GM19455 (cell line): ENCODE measurements at regions not wholly inside any gene's neighbourhood (a gene's known extent, or its start where the extent isn't known, plus 50 kb on each side); places are given as distances from the start of the nearest gene placed in this dataset.

Experiments used
- ATAC-seq: cut with Tn5 transposase; IDR thresholded peaks from one replicate; pipeline ENCODE4 v1.9.1; 2021; ENCODE audit not compliant: unreplicated experiment

DNA sequence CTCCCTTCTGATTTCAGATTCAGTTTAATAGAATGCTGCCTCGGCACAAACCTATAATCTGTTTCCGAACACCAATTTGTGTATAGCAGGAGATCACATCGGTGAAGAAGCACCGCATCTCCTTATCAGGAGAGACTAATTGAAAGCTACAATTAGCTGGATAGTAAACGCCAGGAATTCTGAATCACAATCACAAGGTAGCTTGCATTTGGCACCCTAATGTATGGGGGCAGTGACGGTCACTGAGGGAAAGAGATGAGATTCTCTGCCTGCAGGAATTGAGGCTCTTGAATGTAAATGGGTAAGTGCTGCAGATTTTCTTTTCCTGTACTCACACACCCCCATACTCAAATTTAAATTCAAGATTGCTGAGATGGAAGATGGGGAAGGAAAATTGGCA is 373.6 kb upstream of the ZNF608 start:
- no peak for ATAC-seq

DNA sequence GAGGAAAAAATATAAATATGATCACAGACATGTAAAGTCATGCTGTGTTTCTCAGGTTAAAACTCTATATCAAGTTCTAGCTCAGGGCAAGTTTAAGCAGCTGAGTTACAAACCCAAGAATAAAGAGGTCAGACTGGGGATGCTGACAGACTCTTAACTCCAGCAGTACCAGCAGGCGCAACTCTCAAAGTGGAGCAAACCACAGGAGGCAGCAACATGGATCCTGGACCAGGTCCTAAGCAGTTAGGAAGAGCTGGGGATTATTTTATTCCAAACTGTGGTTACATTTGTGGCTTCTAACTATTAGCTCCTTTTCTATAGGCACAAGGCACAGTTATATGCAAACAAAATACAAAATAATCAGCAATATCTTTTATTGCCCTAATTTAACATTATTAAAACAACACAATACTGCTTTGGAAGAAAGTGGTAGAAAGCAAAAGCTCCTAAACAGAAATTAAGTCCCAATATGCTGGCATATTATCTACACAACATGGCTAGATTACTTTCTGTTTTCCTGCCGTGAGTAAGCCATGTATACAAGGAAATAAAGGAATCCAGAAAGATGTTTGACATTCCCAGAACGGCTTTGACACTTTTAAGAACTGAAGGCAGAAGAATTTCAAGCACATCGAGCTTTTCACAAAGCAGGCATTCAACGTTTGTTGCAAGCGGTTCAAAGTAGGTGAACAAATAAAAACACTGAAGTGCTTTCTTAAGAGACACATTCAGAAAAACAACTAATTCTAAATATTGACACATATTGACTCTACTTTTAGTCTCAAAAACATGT is 378.8 kb upstream of the ZNF608 start:
- no peak for ATAC-seq

DNA sequence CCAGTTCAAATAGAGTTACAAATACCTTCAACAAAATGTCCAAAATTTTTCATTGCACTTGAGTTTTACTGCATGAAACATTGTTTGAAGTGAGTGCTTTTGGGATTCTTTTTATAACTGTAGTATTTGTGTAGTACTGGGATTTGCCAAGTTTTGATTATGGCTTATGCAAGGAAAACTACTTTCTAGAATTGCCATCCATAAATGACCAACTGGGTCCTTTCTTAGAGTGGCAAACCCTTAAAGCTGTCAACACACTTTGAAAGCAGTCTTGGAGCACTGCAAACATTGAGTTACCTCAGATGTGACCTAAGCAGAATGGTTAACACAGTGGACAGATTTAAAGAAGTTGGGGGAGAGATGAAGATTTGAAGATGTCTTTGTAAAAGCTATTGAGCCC is 379.6 kb upstream of the ZNF608 start:
- no peak for ATAC-seq

DNA sequence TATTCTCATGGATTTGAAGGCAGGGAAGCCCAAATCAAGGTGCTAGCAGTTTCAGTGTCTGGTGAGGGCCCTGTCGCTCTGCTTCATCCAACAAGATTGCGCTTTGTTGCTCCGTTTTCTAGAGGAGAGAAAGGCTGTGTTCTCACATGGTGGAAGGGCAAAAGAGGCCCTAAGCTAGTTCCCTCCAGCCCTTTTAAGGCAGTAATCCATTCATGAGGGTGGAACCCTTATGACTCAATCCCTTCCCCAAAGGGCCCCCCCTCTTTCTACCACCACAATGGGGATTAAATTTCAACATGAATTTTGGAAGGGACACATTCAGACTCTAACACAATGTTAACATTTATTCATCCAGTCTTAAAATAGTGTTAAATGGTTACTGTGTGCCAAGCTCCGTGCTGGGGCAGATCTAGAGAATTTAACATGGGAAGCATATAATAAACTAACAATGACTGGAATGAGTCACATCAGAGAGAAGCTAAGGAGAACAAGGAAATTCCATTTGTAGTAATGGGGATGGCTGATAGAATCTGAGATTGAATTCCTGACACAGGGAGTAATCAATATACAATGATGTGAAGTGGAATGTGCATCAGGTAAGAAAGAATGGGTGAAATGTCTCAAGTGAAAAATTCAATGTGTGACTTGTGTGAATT is 382.8 kb upstream of the ZNF608 start:
- ATAC-seq: no peak

DNA sequence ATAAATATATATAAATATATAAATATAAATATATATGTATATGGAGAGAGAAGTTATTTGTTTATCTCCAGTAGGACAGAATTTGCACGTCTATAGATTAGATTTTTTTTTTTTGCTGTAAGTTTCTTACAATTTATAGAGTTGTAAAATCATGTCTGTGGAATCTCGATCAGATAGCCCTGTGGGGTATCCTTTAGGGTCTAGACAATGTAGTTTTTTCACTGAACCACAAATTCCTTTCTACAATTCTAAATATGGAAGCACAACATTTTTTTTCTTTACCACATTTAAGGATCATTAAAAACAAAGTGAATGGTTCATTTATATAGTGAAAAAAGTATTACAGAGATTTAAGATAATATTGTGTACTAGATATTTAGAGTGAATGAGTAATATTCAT is 384.2 kb upstream of the ZNF608 start:
- no peak for ATAC-seq

DNA sequence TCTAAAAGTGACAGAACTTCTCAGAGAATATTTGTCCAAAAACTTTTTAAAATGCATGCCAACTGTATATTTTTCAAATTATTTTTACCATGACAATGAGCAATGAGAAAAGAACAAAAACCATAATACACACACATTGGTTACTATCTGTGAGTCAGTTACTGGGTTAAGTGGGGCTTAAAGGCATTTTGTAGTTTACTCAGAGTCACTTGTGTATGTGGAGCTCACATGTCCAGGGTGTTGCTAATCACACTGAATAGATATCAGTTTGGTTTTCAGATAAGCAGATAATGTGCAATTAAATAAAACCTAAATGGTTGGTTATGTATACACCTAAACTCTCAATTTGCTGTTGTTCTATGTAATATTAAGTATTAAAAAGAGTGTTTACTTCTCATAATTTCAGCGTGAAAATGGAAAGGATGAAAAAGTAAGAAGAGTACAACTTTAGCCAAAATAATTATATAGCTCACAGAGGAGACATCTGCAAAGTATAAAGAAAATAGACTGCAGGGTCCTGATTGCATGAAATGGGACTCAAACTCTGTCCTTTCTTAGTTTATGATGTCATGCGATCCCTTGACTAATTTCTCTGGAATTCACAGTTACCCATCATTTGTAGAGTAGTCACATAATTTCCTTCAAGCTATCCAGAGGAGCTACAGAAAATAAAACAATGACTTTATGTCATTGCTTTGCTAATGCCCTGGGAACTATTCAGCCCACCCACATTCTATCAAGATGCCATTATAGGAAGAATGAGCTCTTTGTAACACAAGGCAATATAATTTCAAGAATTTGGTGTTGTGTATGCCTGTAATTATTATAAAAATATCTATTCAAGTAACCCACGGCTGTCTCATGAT is 388.0 kb upstream of the ZNF608 start:
- no peak for ATAC-seq

DNA sequence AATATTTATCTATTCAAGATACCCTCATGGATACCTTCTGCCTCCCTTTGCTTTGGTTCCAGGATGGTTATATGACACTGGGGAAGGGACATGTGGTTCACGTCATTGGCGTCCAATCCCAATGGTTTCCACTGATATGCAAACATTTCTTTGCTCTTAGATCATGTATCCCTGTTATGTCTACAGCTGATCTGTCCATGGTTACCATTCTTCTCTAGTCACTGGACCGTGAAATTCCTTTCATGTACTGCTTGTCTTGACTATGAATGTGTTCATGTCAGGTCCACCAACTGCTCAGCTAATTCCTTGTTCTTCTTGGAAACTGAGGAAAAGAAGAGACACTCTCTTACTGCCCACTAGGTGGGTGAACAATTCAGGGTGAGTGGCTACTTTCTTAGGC is 391.1 kb upstream of the ZNF608 start:
- no peak for ATAC-seq

DNA sequence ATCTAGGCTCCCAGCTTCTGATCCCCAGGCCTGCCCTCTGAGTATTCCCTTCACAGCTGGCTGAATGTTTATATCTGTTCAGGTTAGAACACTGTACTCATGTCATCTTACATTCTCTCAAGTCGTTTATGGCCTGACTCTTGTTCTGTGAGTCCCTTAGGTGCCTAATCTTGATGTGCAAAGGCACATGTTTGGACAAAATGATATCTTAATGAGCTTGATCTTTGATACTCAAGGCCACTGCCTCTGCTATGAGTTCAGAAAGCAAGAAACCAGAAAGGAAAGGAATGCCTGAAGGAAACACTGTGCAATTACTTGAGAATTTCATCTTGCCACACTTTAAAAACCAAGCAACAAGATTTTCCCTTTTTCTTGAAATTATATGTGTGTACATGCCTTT is 391.8 kb upstream of the ZNF608 start:
- ATAC-seq: no peak

DNA sequence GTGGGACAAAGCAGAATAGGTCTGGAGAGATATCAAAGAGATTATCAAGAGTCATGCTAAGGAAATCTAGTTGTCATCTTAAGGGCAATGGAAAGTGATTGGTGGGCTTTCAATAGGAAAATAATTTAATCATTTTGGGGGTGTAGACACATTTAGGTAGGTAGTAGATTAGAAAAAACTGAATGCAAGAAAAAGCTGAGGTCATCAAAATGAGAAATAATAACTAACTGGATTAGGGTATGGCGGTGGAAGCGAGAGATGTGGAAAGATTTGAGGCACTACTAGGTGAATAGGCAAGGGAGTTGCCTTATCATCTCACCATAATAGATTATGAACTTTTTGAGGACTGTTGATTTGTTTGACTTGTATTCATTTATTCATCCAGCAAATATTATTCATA is 393.2 kb upstream of the ZNF608 start:
- ATAC-seq: no peak

DNA sequence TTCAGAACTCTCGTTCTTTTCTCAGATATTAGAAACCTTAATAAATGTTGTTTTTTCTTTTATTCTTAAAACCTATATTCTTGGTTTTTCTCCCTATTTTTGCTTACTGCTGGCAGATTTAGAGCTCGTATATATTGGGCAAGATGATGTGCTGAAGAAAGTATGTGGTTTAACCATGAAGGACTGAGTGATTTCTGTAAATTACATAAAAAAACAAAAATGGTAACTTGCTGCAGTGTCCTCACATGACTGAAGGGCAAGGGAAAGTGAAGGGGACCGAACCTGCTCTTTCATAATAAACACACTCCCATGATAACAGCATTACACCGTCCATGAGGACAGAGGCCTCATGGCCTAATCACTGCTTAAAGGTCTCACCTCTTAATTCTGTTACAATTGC is 393.8 kb upstream of the ZNF608 start:
- no peak for ATAC-seq

DNA sequence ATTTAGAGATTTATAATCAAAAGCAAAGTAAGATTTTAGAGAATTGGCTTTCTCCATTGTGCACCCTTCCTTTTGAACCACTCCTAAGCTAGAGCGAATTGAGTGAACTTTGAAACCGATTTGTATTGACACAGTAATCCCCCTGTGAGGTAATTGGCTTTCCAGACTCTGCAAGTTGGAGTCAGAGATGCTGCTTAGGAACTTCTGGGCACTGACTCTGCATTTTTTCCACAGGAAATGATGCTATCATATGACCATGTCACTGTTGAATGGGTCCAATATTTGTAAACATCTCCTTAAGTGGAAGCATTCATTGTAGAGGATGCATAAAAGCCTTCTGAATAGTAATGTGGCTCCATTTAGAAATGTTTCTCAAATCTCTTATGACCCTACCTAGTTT is 394.4 kb upstream of the ZNF608 start:
- ATAC-seq: no peak

DNA sequence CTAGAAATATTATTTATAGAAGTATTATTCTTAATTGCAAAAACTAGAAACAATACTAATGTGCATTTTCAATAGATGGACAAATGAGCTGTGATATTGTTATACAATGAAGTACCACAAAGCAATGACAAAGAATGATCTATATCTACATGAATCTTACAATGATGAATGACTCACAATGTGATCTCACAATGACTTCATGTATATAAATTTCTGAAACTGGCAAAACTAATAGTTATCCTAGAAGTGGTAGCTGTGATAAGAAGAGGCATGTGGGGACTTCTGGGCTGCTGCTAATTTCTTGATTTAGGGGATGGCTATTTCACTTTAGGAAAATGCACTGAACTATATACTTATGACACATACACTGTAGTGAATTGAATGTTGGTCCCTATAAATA is 396.0 kb upstream of the ZNF608 start:
- ATAC-seq: no peak

DNA sequence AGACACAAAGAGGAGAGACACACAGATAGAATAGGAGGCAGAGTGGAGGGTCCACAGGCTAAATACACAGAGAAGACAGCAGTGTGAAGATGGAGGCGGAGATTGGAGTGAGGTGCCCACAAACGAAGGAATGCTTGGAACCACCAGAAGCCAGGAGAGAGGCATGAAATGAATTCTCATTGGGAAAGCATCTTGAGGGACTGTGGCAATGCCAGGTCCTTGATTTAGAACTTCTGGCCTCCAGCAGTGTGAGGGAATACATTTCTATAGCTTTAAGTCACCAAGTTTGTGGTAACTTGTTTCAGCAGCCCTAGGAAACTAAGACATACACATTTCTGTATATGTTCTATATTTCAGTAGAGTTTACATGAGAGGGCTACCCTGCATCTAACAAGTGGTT is 396.6 kb upstream of the ZNF608 start:
- no peak for ATAC-seq

DNA sequence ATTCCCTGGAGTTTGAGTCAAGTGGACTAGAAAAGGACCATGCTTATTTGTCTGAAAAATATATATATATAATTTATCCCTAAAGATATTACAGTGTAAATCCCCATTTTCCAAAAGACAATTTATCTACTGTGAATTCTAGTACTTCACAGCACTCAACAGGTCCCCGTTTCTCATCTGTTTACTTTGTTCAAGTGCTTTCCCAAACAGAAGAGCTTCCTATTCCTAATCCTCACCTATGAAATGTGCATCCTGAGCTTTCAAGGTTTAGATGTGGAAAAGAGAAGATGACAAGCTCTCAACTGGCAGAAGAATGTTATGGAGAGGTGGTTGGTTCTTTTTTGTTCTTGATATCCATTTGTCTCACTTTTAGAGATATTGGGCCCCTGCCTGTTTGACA is 401.6 kb upstream of the ZNF608 start:
- no peak for ATAC-seq

DNA sequence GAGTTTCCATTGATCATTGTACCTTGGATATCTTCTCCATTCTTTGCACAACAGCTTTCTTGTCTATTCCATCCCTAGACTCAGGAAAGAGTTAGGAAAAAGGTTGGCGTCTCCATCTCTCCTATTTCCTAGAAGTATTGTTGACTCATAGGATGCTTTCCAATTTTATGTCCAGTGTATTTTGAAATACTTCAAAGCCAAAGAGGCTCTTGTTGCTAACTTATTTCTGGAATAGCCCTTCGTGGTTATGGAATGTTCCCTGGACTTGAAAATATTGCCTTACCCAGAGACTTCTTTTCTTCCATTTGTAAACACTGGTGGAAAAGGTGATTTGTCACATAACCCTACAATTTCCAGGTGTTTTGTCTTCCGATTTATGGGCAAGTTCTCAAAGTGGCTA is 402.3 kb upstream of the ZNF608 start:
- ATAC-seq: no peak

DNA sequence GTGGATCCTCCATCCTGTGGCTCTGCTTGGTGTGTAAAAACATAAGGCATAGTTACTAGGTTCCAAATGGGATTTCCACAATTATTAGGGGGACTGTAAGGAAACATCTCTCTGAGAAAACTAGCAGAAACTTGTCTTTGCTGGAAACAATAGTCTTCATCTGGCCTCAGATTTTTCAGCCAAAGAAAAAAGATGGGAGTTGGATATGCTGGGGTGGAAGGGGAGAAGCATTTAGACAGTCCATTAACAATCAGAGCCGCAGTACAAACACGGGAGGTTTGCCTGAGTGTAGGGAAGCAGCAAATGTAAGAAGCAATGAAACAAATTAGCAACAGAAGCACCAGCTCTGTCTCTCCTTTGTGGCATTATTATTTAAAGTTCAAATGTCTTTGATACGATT is 402.7 kb upstream of the ZNF608 start:
- no peak for ATAC-seq

DNA sequence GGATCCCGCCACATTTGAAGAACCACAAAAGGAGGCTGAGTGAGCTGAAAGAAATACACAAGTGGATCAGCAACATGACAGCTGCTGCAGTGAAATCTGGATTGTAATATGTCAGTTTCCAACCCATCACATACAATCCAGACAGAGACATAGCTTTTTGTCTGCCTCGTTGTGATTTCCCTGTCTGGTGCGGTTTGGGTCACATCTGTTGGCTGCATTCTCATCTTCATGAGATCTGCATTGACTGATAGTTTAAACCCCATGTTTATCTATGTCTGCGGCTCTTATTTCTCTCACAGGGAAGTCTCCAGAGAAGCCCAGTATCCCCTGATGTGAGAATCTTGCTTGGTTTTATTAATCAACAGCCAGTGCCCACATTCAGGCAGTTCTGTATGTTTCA is 403.1 kb upstream of the ZNF608 start:
- no peak for ATAC-seq

DNA sequence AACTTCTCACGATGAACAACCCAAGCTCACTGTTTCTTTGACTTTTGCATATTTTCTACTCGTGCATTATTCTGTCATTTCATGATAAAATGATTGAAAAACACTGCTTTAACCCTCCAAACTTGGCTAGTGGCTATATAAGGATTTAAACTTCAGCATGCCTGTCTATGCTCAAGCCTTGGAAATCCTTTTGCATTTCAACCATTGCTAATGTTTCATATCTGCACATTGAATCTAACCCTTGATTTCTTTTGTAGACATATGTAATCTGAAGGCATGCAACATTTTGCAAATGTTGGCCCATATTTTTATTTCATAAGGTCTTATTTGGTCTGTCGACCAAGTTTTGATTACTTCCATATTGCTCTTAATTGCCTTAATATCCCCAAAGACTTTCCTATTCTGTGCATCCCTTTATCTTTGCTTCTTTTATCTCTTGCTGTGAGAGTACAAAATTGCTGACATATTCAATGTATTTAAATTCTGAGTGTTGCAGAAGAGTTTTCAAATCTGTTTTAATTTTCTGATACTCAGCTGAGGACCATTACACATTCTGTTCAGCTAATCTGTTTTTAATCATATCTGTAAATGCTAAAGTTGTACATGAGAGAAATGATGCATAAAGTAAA is 403.7 kb upstream of the ZNF608 start:
- ATAC-seq: no peak

DNA sequence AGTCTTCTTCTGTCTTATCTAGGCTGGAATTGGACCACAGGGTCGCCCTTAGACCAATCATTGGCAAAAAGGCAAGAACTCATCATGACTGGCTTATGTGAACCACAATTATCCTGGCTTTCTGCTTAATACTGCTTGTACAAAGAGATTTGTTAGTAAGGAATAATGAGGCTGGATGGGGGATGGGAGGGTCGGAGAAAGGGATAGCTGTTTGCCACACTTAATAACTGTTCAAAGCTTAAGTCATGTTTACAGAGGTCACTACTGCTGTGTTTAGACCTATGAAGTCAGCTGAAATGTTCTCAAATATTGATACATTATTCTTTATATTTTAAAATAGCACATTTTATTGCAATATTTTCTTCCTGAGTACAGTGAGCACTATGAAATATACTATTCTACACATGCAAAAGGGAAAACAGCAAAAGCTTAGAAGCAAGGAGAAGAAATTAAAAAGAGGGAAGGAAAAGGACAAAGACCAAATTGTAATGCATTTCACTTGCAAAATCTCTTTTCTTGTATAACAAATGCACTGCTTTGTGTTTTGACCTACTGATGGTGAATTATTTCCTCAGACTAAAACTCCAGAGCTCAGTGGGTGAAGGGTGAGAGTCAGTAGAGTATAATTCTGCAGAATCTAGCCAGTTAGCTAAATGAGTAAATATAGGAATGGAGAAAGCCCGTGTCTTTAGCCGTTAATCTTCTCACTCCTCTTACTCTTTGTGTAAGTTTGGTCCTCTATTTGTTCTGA is 404.9 kb upstream of the ZNF608 start:
- ATAC-seq: peak; percentile 15

DNA sequence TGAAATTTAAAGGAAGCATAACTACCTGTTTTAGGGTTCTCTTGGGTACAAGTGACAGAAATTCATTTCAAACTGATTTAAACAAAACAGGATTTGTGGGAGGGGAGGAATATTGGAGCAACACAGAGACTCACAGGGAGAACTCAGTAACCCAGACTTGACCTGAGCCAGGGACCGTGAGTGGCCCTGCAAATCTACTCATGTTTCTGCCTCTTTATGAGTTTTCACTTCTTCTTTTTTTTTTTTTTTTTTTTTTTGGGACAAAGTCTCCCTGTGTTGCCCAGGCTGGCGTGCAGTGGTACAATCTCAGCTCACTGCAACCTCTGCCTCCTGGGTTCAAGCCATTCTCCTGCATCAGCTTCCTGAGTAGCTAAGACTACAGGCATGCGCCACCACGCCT is 405.6 kb upstream of the ZNF608 start:
- ATAC-seq: peak; percentile 59
